GM23248 (cell line): ENCODE measurements at regions not wholly inside any gene's neighbourhood (a gene's known extent, or its start where the extent isn't known, plus 50 kb on each side); places are given as distances from the start of the nearest gene placed in this dataset.

Experiments used
- DNase-seq: peaks from one replicate; pipeline ENCODE4 v3.0.0-alpha.2; 2015
- H2AFZ ChIP-seq: fragments of 200-600 bp; sonication (generic); 2 replicates; pipeline ENCODE4 v1.6.1; 2016; ENCODE audit warnings: antibody characterized with exemption
- H3F3A ChIP-seq: fragments of 200-600 bp; sonication (generic); 2 replicates; pipeline ENCODE4 v1.6.1; 2016; ENCODE audit warnings: mild to moderate bottlenecking, antibody characterized with exemption, mixed run types; ENCODE audit not compliant: insufficient read depth
- H3K27ac ChIP-seq: fragments of 200-600 bp; sonication (generic); 2 replicates; pipeline ENCODE4 v1.5.1; 2016; ENCODE audit warnings: mild to moderate bottlenecking
- H3K27me3 ChIP-seq: fragments of 200-600 bp; sonication (generic); replicated peaks from 2 replicates; pipeline ENCODE4 v1.6.1; 2016; ENCODE audit warnings: mild to moderate bottlenecking; ENCODE audit not compliant: insufficient read depth
- H3K36me3 ChIP-seq: fragments of 200-600 bp; sonication (generic); 2 replicates; pipeline ENCODE4 v1.6.1; 2016; ENCODE audit warnings: low read depth, mild to moderate bottlenecking
- H3K4me1 ChIP-seq: fragments of 200-600 bp; sonication (generic); 2 replicates; pipeline ENCODE4 v1.6.1; 2016; ENCODE audit warnings: mild to moderate bottlenecking; ENCODE audit not compliant: insufficient read depth
- H3K4me2 ChIP-seq: fragments of 200-600 bp; sonication (generic); one replicate; pipeline ENCODE4 v1.6.1; 2016; ENCODE audit warnings: mild to moderate bottlenecking; ENCODE audit not compliant: unreplicated experiment
- H3K4me3 ChIP-seq: fragments of 200-600 bp; sonication (generic); 2 replicates; pipeline ENCODE4 v1.5.1; 2016; ENCODE audit warnings: mild to moderate bottlenecking
- H3K79me2 ChIP-seq: fragments of 200-600 bp; sonication (generic); 2 replicates; pipeline ENCODE4 v1.6.1; 2016; ENCODE audit warnings: mild to moderate bottlenecking; ENCODE audit not compliant: insufficient read depth
- H3K9ac ChIP-seq: fragments of 200-600 bp; sonication (generic); 2 replicates; pipeline ENCODE4 v1.6.1; 2016; ENCODE audit warnings: mild to moderate bottlenecking
- H3K9me2 ChIP-seq: fragments of 200-600 bp; sonication (generic); 2 replicates; pipeline ENCODE4 v1.6.1; 2016; ENCODE audit warnings: mixed run types, mild to moderate bottlenecking, moderate library complexity; ENCODE audit not compliant: insufficient read depth
- H3K9me3 ChIP-seq: fragments of 200-600 bp; sonication (generic); one replicate; pipeline ENCODE4 v1.6.1; 2017; ENCODE audit warnings: low read depth
- H4K20me1 ChIP-seq: fragments of 200-600 bp; sonication (generic); 2 replicates; pipeline ENCODE4 v1.6.0; 2016; ENCODE audit not compliant: insufficient read depth
- EZH2 ChIP-seq: fragments of 200-600 bp; sonication (generic); IDR thresholded peaks from 2 replicates; pipeline ENCODE4 v1.6.1; 2018; ENCODE audit warnings: antibody characterized with exemption, mild to moderate bottlenecking; ENCODE audit not compliant: insufficient read depth, poor library complexity, severe bottlenecking
- EZH2phosphoT487 ChIP-seq: fragments of 200-600 bp; sonication (generic); IDR thresholded peaks from 2 replicates; pipeline ENCODE4 v1.6.1; 2018; ENCODE audit warnings: antibody characterized with exemption, moderate library complexity, mild to moderate bottlenecking, low read depth; ENCODE audit not compliant: insufficient read depth
- WGBS, 2 experiments: methylation state at CpG; one replicate each; pipeline ENCODE4 v1.1.6; 2015 to 2017; ENCODE audit warnings: low lambda C conversion rate in 2 of 2, low coverage in 1 of 2; ENCODE audit errors: missing lambda C conversion rate in 2 of 2; 5-methylcytosine and 5-hydroxymethylcytosine counted together
- in situ Hi-C: fragments of 300-500 bp; cut with MboI; formaldehyde crosslinking; loops from 2 replicates; pipeline ENCODE4 v1.15.0; 2020

- H4K20me1 ChIP-seq = no peaks in the 10 kb centered on the region
- H3K36me3 ChIP-seq = no peaks in the 10 kb centered on the region
- H3K9me2 ChIP-seq = no peaks in the 10 kb centered on the region
- H3F3A ChIP-seq = no peaks in the 10 kb centered on the region
- WGBS, 2 experiments = 11 to 12% methylated on average over 1 of the region's 1 CpG
- no peak overlapping the region for H3K4me2 ChIP-seq
- no peaks in the 10 kb centered on the region for H3K27me3 ChIP-seq
- TF ChIP-seq EZH2phosphoT487 = no peak
- no peak for TF ChIP-seq EZH2
- no peak overlapping the region for H2AFZ ChIP-seq
- no peak overlapping the region for H3K27ac ChIP-seq
- in situ Hi-C loops = no loop called here
- H3K4me3 ChIP-seq = no peak overlapping the region
- no peak overlapping the region for H3K9ac ChIP-seq
- H3K79me2 ChIP-seq = no peaks in the 10 kb centered on the region
- DNase-seq = no peak
- no peaks in the 10 kb centered on the region for H3K9me3 ChIP-seq
- H3K4me1 ChIP-seq = no peaks in the 10 kb centered on the region
Measured at GRCh38 chr4:178633263-178633662, 1191.0 kb upstream of the AGA start.

- Histone ChIP-seq H3K9ac (no peak overlapping the region), H3K4me1 (no peaks in the 10 kb centered on the region), H2AFZ (no peak overlapping the region), H3K27me3 (no peaks in the 10 kb centered on the region), H3K9me3 (peaks cover 6% of the 10 kb centered on the region), H3F3A (no peaks in the 10 kb centered on the region), H3K4me3 (no peak overlapping the region), H3K36me3 (no peaks in the 10 kb centered on the region), H3K79me2 (no peaks in the 10 kb centered on the region), H4K20me1 (no peaks in the 10 kb centered on the region), H3K4me2 (no peak overlapping the region), H3K9me2 (no peaks in the 10 kb centered on the region), H3K27ac (no peak overlapping the region)
- TF ChIP-seq EZH2 (no peak), EZH2phosphoT487 (no peak)
- DNase-seq = no peak
- 25 to 26% methylated on average over 1 of the region's 1 CpG for WGBS, 2 experiments
- in situ Hi-C loops = no loop called here
Measured at GRCh38 chr4:178664621-178665020, 1222.4 kb upstream of the AGA start.

- H3K9me2 ChIP-seq = no peaks in the 10 kb centered on the region
- H3K27me3 ChIP-seq = no peaks in the 10 kb centered on the region
- H4K20me1 ChIP-seq = no peaks in the 10 kb centered on the region
- no peaks in the 10 kb centered on the region for H3F3A ChIP-seq
- H3K79me2 ChIP-seq = no peaks in the 10 kb centered on the region
- no peak for DNase-seq
- in situ Hi-C loops = no loop called here
- no peaks in the 10 kb centered on the region for H3K36me3 ChIP-seq
- H3K4me3 ChIP-seq = no peak overlapping the region
- H2AFZ ChIP-seq = no peak overlapping the region
- no peaks in the 10 kb centered on the region for H3K4me1 ChIP-seq
- H3K9me3 ChIP-seq = peaks cover 6% of the 10 kb centered on the region
- H3K9ac ChIP-seq = no peak overlapping the region
- H3K4me2 ChIP-seq = no peak overlapping the region
- 7 to 14% methylated on average over 5 of the region's 5 CpGs for WGBS, 2 experiments
- no peak for TF ChIP-seq EZH2phosphoT487
- no peak for TF ChIP-seq EZH2
- no peak overlapping the region for H3K27ac ChIP-seq
Measured at GRCh38 chr4:178665916-178666315, 1223.7 kb upstream of the AGA start.

- Histone ChIP-seq H3K9ac (no peak overlapping the region), H2AFZ (no peak overlapping the region), H3K9me2 (no peaks in the 10 kb centered on the region), H3K79me2 (no peaks in the 10 kb centered on the region), H3K4me2 (no peak overlapping the region), H3K27me3 (no peaks in the 10 kb centered on the region), H3K27ac (no peak overlapping the region), H3F3A (no peaks in the 10 kb centered on the region), H3K4me1 (no peaks in the 10 kb centered on the region), H3K4me3 (no peak overlapping the region), H4K20me1 (no peaks in the 10 kb centered on the region), H3K9me3 (no peaks in the 10 kb centered on the region), H3K36me3 (no peaks in the 10 kb centered on the region)
- no peak for DNase-seq
- 19 to 20% methylated on average over 4 of the region's 4 CpGs for WGBS, 2 experiments
- TF ChIP-seq EZH2 (no peak), EZH2phosphoT487 (no peak)
- in situ Hi-C loops = no loop called here
Measured at GRCh38 chr4:178671766-178672165, 1229.5 kb upstream of the AGA start.

- H3K27me3 ChIP-seq = no peaks in the 10 kb centered on the region
- WGBS, 2 experiments = 7 to 8% methylated on average over 1 of the region's 1 CpG
- H2AFZ ChIP-seq = no peak overlapping the region
- TF ChIP-seq EZH2 (no peak), EZH2phosphoT487 (no peak)
- H3K9me3 ChIP-seq = no peaks in the 10 kb centered on the region
- in situ Hi-C loops = no loop called here
- no peaks in the 10 kb centered on the region for H4K20me1 ChIP-seq
- H3F3A ChIP-seq = no peaks in the 10 kb centered on the region
- no peaks in the 10 kb centered on the region for H3K4me1 ChIP-seq
- H3K9ac ChIP-seq = no peak overlapping the region
- H3K36me3 ChIP-seq = no peaks in the 10 kb centered on the region
- H3K4me2 ChIP-seq = no peak overlapping the region
- no peaks in the 10 kb centered on the region for H3K9me2 ChIP-seq
- H3K79me2 ChIP-seq = no peaks in the 10 kb centered on the region
- H3K27ac ChIP-seq = no peak overlapping the region
- no peak overlapping the region for H3K4me3 ChIP-seq
- no peak for DNase-seq
Measured at GRCh38 chr4:178672512-178672911, 1230.3 kb upstream of the AGA start.
